GM10266 (cell line): ENCODE measurements at regions not wholly inside any gene's neighbourhood (a gene's known extent, or its start where the extent isn't known, plus 50 kb on each side); places are given as distances from the start of the nearest gene placed in this dataset.

Experiments used
- DNase-seq: peaks from one replicate; pipeline ENCODE4 v3.0.0; 2012; ENCODE audit errors: extremely low spot score
- TF ChIP-seq, protein P1 (sequence below): IDR thresholded peaks from 2 replicates; pipeline ENCODE4 v1.5.1; 2012; ENCODE audit warnings: mild to moderate bottlenecking, low read depth; ENCODE audit not compliant: control insufficient read depth, insufficient read depth; ENCODE audit errors: missing control alignments

DNA sequence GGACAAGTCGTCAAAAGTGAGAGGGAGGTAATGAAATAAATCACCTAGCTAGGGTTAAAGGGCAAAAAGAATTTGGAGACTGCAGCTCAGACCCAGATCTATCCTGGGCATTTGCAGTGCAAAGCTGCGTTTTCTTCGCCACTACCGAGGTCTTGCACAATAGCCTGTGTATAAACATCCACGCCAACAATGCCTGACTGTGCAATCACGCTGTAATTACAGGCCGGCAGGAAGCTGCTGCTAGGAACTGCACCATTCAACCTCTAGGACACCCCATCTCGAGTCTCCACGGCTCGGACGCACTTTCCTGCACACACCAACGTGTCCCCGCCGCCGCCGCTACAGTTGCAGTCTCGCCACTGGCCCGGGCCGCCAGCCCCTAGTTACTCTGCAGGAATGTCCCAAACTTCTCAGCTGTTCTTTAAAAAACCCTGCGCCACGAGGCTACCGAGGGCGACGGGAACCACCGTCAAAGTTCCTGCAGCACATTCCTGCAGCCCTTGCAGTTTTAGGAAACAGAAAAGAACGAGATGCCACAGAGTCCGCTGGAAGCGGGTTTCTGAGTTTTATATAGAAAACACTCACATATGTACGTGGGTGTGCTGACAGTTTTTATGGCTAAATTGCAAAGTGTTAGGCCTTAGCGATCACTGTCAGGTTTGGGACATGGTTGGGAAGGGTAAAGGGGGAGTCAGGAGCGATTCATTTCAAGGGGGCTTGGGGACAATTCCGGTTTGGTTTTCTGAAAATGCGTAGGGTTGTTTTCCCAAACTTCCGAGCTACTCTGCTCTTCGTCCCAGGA is 65.6 kb upstream of the PTGR2 start:
- peak; percentile 61 for DNase-seq
- TF ChIP-seq, protein P1, sequence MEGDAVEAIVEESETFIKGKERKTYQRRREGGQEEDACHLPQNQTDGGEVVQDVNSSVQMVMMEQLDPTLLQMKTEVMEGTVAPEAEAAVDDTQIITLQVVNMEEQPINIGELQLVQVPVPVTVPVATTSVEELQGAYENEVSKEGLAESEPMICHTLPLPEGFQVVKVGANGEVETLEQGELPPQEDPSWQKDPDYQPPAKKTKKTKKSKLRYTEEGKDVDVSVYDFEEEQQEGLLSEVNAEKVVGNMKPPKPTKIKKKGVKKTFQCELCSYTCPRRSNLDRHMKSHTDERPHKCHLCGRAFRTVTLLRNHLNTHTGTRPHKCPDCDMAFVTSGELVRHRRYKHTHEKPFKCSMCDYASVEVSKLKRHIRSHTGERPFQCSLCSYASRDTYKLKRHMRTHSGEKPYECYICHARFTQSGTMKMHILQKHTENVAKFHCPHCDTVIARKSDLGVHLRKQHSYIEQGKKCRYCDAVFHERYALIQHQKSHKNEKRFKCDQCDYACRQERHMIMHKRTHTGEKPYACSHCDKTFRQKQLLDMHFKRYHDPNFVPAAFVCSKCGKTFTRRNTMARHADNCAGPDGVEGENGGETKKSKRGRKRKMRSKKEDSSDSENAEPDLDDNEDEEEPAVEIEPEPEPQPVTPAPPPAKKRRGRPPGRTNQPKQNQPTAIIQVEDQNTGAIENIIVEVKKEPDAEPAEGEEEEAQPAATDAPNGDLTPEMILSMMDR: no peak

DNA sequence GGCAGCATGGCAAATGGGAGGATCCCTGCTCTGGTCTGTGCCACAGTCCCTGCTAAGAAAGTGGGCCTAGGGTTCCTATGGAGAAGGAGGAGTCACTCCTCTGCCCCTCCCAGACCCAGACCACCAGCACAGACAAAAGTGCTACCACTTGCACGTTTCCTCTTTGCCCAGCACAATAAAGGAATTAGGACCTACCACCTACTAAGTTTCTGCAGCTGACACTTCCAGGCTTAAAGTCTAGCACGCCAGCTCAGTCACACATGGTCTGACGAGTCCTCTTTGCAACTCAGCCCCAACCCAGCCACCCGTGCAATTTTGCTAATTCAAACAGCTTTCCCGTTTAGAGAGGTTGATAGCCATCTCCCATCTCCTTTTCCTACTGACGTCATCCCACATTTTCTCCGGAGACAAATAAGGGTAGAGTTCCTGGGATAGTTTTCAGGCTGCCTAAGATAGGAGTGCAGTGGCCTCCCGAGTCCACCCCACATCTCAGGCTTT is 66.2 kb upstream of the PTGR2 start:
- DNase-seq: no peak
- TF ChIP-seq, protein P1: no peak

DNA sequence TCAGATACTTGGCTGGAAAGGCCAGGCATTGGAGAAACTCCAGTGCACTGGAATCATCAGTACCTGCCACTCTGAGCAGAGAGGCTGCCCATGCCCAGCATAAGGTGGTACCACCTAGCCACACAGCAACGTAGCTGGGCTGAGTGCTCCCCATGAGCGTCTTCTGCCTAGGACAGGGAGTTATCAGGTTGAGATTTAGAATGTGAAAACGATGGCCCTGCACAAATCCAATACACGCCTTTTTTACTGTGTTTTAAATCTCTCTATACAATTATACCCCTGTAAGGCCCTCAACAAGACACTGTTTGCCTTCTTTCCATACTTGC is 66.7 kb upstream of the PTGR2 start:
- TF ChIP-seq, protein P1: no peak
- DNase-seq: no peak

DNA sequence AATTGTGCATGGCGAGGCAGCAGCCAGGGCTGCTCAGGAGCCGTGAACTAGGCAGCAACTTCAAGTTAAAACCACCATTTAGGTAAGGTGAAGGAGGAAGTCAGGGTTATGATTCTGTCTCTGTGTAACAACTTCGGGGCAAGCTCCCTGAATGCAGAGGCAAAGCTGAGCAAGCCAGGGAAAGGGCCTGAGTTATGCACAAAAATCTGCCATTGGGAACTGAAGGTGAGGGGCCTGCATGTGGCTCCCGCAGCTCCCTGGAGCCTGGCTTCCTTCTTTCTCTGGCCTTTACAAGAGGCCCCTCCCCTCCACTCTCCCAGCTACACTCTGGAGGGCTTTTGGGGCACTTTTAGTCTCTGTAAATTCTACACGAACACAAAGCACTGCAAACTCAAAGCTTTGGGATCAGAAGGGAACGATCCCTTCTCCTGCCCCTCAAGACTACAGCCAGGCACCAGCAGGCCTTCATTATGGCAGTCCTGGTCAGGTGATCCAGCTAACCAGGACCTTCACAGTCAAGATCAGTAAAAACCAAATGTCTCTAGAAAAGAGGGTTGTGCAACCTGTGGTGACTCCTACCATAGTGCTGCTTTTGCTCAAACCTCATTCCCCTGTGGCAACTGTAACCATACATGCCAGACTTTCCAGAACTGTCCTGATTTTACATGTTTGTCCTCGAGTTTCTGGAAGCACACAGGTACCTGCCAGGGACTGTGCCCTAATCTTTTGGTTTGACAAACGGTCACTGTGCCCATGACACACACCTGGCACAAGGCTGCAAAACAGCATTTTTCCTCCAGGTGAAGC is 67.2 kb upstream of the PTGR2 start:
- TF ChIP-seq, protein P1: no peak
- DNase-seq: no peak

- TF ChIP-seq, protein P1: no peak
- DNase-seq: no peak
Measured at GRCh38 chr14:73783107-73783727, 68.4 kb upstream of the PTGR2 start.

DNA sequence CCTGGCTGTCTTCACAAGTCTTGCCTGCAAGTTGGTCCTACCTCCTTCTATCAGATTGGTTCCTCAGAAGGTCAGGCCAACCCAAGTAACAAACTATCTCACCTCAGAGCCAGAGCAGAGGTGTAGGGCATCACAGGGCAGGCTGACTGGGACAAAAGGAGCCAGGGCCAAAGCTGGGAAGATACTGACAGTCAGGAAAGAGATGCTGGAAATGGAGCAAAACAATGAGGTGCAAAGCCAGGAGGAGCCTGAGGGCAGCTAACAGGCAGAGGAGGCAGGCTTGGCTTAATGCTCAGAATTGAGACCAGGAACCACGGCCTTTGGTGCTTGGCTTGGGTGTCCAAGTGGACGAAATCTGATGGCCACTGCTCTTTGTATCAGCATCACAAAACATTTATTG is 68.4 kb upstream of the PNMA1 start:
- DNase-seq: no peak
- TF ChIP-seq, protein P1: no peak
